CD14-positive monocyte (primary cell): ENCODE measurements at regions not wholly inside any gene's neighbourhood (a gene's known extent, or its start where the extent isn't known, plus 50 kb on each side); places are given as distances from the start of the nearest gene placed in this dataset.

Experiments used
- DNase-seq, 3 donors: peaks; one replicate each; pipeline ENCODE4 v3.0.0-alpha.2; 2011 to 2022
- H2AFZ ChIP-seq: 2 replicates; pipeline ENCODE4 v1.6.0; 2012; ENCODE audit warnings: mild to moderate bottlenecking, low read depth, low read length, inconsistent platforms; ENCODE audit not compliant: insufficient read depth, poor library complexity, severe bottlenecking
- H3K27ac ChIP-seq, 2 donors: 1 replicate in 1 of 2; 2 replicates in 1 of 2; pipeline ENCODE4 v1.5.1; 2012 to 2013; ENCODE audit warnings: low read length in 2 of 2, control low read depth in 1 of 2, inconsistent platforms in 1 of 2, low read depth in 1 of 2, mild to moderate bottlenecking in 1 of 2
- H3K27me3 ChIP-seq, 2 donors: one replicate each; pipeline versions ENCODE4 v1.6.0 to v1.6.1; 2011 to 2013; ENCODE audit warnings: low read length in 2 of 2; ENCODE audit not compliant: control insufficient read depth in 2 of 2, insufficient read depth in 2 of 2
- H3K36me3 ChIP-seq, 2 donors: replicated peaks in 1 of 2; 1 replicate in 1 of 2; 2 replicates in 1 of 2; pipeline versions ENCODE4 v1.5.1 to v1.6.1; 2012 to 2013; ENCODE audit warnings: low read length in 2 of 2, control low read depth in 1 of 2, inconsistent platforms in 1 of 2, mild to moderate bottlenecking in 1 of 2; ENCODE audit not compliant: insufficient read depth in 2 of 2, control insufficient read depth in 1 of 2
- H3K4me1 ChIP-seq, 2 donors: 1 replicate in 1 of 2; 2 replicates in 1 of 2; pipeline versions ENCODE4 v1.5.1 to v1.6.1; 2012 to 2013; ENCODE audit warnings: low read length in 2 of 2, control low read depth in 1 of 2, inconsistent platforms in 1 of 2, mild to moderate bottlenecking in 1 of 2, moderate library complexity in 1 of 2; ENCODE audit not compliant: insufficient read depth in 2 of 2, control insufficient read depth in 1 of 2
- H3K4me2 ChIP-seq: replicated peaks from 2 replicates; pipeline ENCODE3; 2012; ENCODE audit warnings: low read length, moderate library complexity, mild to moderate bottlenecking; ENCODE audit not compliant: poor library complexity, severe bottlenecking; ENCODE audit errors: extremely low read depth
- H3K4me3 ChIP-seq, 3 experiments: fragments of 200-600 bp in 1 of 3; sonication (generic) in 1 of 3; replicated peaks in 1 of 3; 1 replicate in 2 of 3; 2 replicates in 1 of 3; pipeline ENCODE4 v1.5.1; 2011 to 2013; ENCODE audit warnings: low read length in 3 of 3, mild to moderate bottlenecking in 3 of 3, control low read depth in 2 of 3, low read depth in 2 of 3, inconsistent platforms in 1 of 3, moderate library complexity in 1 of 3
- H3K79me2 ChIP-seq: 2 replicates; pipeline ENCODE4 v1.6.0; 2012; ENCODE audit warnings: mild to moderate bottlenecking, control low read depth, inconsistent platforms, low read length, moderate library complexity; ENCODE audit not compliant: insufficient read depth
- H3K9ac ChIP-seq: 2 replicates; pipeline ENCODE4 v1.6.0; 2017; ENCODE audit warnings: low read length, mild to moderate bottlenecking; ENCODE audit not compliant: insufficient read depth, poor library complexity, severe bottlenecking
- H3K9me3 ChIP-seq, 2 donors: replicated peaks in 1 of 2; 1 replicate in 1 of 2; 2 replicates in 1 of 2; pipeline versions ENCODE4 v1.5.1 to v1.6.1; 2012 to 2013; ENCODE audit warnings: low read length in 2 of 2, control low read depth in 1 of 2; ENCODE audit not compliant: control insufficient read depth in 1 of 2, insufficient read depth in 1 of 2
- H4K20me1 ChIP-seq: 2 replicates; pipeline ENCODE4 v1.6.0; 2012; ENCODE audit warnings: mild to moderate bottlenecking, low read length, control low read depth, moderate library complexity; ENCODE audit not compliant: insufficient read depth
- H3K27ac Mint-ChIP-seq, 7 donors: one replicate each; pipeline ENCODE4 v1.8.0; 2020; ENCODE audit warnings: mild to moderate bottlenecking in 7 of 7, mixed read lengths in 7 of 7, moderate library complexity in 6 of 7, inconsistent platforms in 2 of 7
- H3K27me3 Mint-ChIP-seq, 3 donors: one replicate each; pipeline ENCODE4 v1.8.0; 2021 to 2022; ENCODE audit warnings: low read depth in 3 of 3, mild to moderate bottlenecking in 3 of 3, mixed read lengths in 3 of 3, moderate library complexity in 3 of 3, inconsistent platforms in 1 of 3
- H3K36me3 Mint-ChIP-seq, 2 donors: one replicate each; pipeline ENCODE4 v1.8.0; 2020; ENCODE audit warnings: mixed read lengths in 2 of 2, inconsistent platforms in 1 of 2, mild to moderate bottlenecking in 1 of 2
- H3K4me1 Mint-ChIP-seq: one replicate; pipeline ENCODE4 v1.8.0; 2020; ENCODE audit warnings: mild to moderate bottlenecking, mixed read lengths
- H3K4me3 Mint-ChIP-seq, 2 donors: one replicate each; pipeline ENCODE4 v1.8.0; 2020; ENCODE audit warnings: mild to moderate bottlenecking in 2 of 2, mixed read lengths in 2 of 2, moderate library complexity in 1 of 2
- H3K9me3 Mint-ChIP-seq, 7 donors: one replicate each; pipeline ENCODE4 v1.8.0; 2020 to 2022; ENCODE audit warnings: mixed read lengths in 7 of 7, mild to moderate bottlenecking in 6 of 7, moderate library complexity in 6 of 7, inconsistent platforms in 2 of 7
- WGBS: methylation state at CpG from one replicate; pipeline ENCODE4 v1.1.5; 2013; ENCODE audit warnings: missing lambda C conversion rate; ENCODE audit not compliant: insufficient coverage; 5-methylcytosine and 5-hydroxymethylcytosine counted together
- intact Hi-C, 2 donors: fragments of 100-400 bp; cut with micrococcal nuclease; formaldehyde crosslinking; loops; one replicate each; pipeline versions ENCODE4 v1.15.0 to v1.15.1; 2023
- TF ChIP-seq, protein P1 (sequence below): fragments of 200-600 bp; IDR thresholded peaks from one replicate; pipeline ENCODE4 v1.8.0; 2022; ENCODE audit warnings: antibody characterized with exemption, mild to moderate bottlenecking

DNA sequence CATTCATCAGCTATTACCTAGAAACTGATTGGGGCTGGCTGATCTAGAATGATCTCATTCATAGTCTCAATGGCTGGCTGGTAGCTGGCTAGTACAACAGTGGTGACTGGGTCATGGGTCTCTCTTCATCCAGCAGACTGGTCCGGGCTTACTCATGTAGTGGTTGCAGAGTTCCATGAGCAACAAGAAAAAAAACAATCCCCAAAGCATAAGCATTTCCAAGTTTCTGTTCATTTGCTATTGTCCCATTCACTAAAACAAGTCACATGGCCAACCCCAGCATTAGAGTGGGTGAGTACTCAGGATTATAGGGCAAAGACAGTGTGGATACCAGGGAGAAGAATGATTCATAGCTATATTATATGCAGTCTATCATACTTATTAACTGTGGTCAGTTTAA, 85.2 kb upstream of the SEMA3C start:
- H3K27me3 ChIP-seq: no peaks in the 10 kb centered on the region

DNA sequence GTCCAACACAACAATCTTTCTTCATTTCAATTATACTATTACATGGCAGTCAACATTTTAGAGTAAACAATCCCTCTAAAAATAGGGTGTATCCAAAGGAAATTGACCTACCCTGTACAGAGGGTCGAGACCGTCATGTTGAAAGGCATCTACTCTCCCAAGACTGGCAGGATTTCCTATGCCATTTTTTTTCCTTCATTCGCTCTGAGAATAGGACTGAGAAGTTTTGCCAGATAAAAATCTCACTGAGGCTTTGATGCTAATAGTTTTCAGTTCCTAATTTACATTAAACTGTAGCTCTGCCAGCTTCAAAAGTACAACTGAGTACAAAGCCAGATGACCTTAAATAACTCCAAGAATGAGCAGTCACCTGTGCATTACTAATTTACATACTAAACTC, 84.5 kb upstream of the SEMA3C start:
- Mint-ChIP-seq H3K27me3 (no peaks in the 10 kb centered on the region), H3K4me3 (no peak overlapping the region), H3K4me1 (no peaks in the 10 kb centered on the region), H3K36me3 (no peaks in the 10 kb centered on the region), H3K27ac (no peak overlapping the region), H3K9me3 (peaks cover 0 to 10% (median 3%) of the 10 kb centered on the region in 7 donors)
- 40% methylated on average over 1 of the region's 3 CpGs for WGBS
- H3K79me2 ChIP-seq: no peaks in the 10 kb centered on the region
- TF ChIP-seq, protein P1, sequence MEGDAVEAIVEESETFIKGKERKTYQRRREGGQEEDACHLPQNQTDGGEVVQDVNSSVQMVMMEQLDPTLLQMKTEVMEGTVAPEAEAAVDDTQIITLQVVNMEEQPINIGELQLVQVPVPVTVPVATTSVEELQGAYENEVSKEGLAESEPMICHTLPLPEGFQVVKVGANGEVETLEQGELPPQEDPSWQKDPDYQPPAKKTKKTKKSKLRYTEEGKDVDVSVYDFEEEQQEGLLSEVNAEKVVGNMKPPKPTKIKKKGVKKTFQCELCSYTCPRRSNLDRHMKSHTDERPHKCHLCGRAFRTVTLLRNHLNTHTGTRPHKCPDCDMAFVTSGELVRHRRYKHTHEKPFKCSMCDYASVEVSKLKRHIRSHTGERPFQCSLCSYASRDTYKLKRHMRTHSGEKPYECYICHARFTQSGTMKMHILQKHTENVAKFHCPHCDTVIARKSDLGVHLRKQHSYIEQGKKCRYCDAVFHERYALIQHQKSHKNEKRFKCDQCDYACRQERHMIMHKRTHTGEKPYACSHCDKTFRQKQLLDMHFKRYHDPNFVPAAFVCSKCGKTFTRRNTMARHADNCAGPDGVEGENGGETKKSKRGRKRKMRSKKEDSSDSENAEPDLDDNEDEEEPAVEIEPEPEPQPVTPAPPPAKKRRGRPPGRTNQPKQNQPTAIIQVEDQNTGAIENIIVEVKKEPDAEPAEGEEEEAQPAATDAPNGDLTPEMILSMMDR: no peak
- intact Hi-C loops: no loop called here
- H3K9ac ChIP-seq: no peak overlapping the region
- H3K4me3 ChIP-seq: no peak overlapping the region
- H3K9me3 ChIP-seq: no peaks in the 10 kb centered on the region
- DNase-seq: no peak
- no peaks in the 10 kb centered on the region for H3K4me1 ChIP-seq
- no peak overlapping the region for H3K4me2 ChIP-seq
- H3K27me3 ChIP-seq: no peaks in the 10 kb centered on the region
- H3K27ac ChIP-seq: no peak overlapping the region
- H4K20me1 ChIP-seq: no peaks in the 10 kb centered on the region
- no peaks in the 10 kb centered on the region for H3K36me3 ChIP-seq
- no peak overlapping the region for H2AFZ ChIP-seq

More for the DNA sequence above, 85.2 kb upstream of the SEMA3C start:
- Histone ChIP-seq H3K79me2 (no peaks in the 10 kb centered on the region), H3K9me3 (no peaks in the 10 kb centered on the region), H2AFZ (no peak overlapping the region), H4K20me1 (no peaks in the 10 kb centered on the region), H3K9ac (no peak overlapping the region), H3K4me2 (no peak overlapping the region), H3K4me3 (no peak overlapping the region), H3K36me3 (no peaks in the 10 kb centered on the region), H3K4me1 (no peaks in the 10 kb centered on the region), H3K27ac (no peak overlapping the region)
- Mint-ChIP-seq H3K9me3 (peaks cover 0 to 10% (median 3%) of the 10 kb centered on the region in 7 donors), H3K36me3 (no peaks in the 10 kb centered on the region), H3K27ac (no peak overlapping the region), H3K4me3 (no peak overlapping the region), H3K27me3 (no peaks in the 10 kb centered on the region), H3K4me1 (no peaks in the 10 kb centered on the region)
- intact Hi-C loops: no loop called here
- no peak for DNase-seq
- no CpG with 5 or more reads among the region's 1 CpG for WGBS
- TF ChIP-seq, protein P1: no peak
